ENCODE measurements at regions not wholly inside any gene's neighbourhood (a gene's known extent, or its start where the extent isn't known, plus 50 kb on each side); places are given as distances from the start of the nearest gene placed in this dataset.

DNA sequence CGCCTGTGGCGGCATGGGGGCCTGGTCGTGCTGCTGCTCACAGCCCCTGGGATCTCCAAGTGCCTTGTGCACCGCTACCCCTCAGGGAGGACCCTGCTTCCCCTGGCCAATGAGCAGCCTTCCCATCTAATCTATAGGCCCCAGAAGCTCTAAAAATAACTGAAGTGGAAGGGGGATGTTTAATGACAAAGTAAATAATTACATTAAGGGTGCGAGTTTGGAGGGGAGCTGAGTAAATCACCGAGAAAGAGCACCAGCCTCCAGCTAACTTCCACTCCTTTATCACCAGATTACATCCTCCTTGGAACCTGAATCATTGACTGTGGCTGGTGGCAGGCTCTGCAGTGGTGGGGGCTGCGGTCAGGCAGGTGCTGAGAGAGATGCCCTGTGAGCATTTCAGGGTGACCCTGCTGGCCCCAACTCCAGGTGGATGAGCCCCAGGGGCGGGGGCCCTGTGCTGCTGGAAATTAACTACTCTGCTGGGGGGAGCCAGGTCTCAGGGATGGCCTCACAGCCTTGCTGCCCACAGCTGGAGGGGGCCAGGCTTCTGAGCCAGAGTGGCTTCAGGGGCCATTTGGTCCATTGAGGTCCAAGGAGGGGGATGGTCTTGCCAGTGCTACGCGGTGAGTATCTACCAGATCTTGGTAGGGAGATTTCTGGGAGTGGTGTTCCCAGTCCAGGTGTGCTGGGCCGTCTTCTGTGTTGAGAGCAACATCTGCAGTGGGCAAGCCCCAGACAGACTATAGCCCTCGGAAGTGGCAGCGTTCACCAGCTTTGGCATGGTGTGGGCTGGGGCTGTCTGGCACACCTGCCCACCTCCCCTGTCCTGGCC lies 74.2 kb downstream of the GLI2 start:
- ATAC-seq, result no peak

DNA sequence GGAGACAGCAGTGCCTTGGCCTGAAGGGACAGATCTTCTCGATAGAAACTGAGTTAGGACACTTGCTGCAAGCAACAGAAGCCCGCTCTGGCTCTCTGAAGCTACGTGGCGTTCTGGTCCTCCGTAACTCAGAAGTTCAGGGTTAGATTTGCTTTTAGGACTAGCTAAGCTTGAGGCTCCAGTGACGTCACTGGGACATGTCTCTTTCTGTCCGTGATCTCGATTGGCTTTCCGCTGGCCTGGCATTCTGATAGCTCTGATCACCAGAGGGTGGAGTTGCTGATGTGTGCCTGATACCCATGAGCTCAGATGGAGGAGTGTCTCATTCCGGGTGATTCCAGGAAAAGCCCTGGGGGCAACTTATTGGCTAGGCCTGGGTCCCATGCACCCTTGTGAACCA lies 75.0 kb downstream of the GLI2 start:
- ATAC-seq, result no peak

DNA sequence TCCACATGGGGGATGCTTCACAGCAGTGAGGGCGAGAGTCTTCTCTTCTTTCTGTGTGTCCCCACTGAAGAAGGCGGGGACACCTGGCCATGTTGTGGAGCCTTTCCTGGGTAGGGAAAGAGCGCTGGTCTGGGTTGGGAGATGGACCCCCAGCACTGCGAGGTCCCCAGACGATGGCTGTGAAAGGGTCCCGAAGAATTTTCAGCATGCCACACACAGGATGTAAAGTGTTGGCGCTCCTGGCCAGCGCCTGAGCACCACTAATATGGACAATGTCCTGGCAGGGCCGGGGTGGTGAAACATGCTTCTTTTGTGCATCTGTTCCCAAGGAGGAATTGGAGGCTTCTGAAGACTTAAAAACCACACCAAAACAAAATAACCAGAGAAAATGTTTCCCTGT lies 77.2 kb downstream of the GLI2 start:
- ATAC-seq, result no peak

DNA sequence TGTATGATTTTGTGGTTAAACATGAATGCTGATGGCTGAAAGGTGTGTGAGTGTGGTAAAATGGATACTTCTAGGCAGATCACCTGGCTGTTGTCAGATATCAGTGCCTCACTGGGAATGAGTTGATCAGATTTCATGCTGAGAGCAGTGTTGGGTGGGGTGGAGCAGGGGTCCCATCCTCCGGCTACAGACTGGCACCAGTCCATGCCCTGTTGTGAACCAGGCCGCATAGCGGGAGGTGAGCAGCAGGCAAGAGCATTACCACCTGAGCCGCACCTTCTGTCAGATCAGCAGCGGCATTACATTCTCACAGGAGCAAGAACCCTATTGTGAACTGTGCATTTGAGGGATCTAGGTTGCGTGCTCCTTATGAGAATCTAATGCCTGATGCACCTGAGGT lies 78.7 kb downstream of the GLI2 start:
- ATAC-seq, result no peak

DNA sequence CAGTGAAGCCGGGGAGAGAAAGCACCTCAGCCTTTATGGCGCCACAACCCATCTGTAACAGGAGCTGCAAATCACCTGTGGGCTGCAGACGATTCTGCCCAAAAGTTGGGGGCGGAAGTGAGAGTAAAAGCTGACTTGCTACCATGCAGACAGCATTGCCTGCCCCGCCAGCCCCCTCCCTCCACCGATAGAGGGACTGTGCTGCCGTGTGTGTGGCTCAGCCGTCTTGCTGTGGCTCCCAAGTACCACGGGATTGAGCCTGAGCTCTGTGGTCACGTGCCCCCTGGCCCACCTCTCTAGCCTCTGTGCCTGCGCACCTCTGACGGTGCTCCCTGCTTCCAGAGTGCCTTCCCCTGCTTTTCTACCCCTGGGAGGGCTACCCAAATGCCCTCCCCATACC lies 79.6 kb downstream of the GLI2 start:
- ATAC-seq, result no peak

DNA sequence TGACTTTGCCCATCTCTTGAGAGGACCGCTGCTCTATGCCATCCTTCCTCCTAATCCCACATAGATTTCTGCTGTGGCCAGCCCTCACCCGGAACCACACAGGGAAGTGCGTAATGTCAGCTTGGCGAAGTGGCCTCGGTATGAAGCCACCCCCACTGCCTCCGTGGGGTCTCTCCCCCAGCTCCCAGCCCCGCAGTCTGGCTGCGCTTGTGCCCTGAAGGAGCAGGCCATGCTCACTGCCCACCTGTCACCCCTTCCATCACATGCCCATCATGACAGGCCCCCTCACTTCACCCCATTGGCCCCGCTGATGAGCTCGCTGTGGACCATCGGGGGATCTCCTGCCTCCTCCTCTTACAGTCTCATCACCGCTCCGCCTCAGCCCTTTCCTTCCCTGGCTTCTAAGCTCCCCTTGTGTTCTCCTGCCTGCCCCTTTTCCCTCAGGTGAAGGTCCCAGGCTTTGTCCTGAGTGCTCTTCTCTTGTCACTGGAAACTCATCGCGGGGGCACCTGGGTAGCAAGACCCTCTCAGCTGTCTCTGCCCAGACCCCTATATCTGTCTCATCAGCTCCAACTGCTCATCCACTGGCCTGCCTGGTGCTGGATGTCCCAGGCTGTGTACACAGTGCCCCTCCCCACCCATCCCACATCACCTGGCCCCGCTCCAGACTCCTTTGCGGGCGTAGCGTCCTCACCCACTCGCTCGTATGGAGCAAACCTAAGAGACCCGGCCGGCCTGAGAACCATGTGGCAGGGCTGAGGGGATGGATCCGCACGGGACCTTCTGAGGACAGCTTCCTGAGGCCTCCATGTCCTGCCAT lies 81.7 kb downstream of the GLI2 start:
- ATAC-seq, result no peak

DNA sequence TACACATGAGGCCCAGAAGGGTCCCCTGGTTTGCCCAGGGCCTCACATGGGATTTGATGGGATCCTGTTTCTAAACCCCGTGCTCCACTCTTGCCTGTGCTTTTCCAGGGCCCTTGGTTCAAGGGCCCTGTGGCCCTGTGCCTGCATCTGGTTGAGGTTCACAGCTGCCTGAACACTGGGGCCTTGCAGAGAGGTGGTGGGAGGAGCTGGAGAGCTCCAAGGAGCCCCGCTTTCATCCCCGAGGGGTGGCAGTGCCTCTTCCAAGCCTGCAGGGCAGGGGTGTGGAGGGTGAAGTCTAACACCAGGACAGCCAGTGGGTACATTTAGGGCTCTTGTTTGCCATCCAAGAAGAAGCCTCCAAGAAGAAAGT lies 82.3 kb downstream of the GLI2 start:
- no peak for ATAC-seq

DNA sequence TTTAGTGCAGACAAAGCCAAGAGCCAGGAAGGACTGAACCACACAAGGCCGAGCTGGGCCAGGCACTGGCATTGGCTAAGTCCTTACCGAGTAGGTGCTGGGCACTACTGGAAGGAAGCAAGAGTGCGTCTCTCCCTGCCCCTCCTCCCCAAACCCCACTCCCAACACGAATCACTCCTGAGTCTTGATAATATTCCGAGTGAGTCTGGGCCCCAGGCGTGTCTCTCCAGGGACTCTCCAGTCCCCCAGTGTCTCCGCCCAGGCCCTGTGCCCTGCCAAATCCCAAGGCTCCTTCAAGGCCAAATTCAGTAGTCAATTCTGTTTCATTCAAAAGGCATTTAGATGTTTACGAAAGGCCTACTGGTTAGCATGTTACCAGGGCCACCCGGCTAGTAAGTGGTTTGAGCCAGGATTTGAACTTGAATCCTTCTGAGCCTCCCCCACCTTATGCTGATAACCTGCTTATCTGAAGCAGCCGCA lies 82.8 kb downstream of the GLI2 start:
- no peak for ATAC-seq

DNA sequence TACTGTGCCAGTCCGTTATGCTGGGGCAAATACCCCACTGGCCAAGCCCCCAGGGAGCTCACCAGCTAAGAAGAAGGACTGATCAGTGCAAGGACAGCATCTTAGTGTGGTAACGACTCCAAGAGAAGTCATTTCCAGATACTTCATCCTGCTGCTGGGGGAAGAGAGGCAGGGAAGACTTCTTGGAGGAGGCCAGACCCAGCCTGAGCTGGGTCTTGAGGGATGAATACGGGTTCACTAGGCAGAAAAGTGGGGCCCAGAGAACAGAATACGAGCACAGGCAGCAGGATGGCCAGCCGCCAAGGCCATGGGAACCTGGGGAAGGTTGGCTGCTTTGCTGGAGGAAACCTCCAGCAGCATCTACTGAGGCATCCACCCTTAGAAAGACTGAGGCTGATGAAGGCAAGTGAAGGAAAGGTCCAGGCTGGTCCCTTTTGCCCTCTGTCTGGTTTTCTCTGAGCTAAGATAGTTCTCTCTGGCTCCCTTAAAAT lies 84.1 kb downstream of the GLI2 start:
- no peak for ATAC-seq

DNA sequence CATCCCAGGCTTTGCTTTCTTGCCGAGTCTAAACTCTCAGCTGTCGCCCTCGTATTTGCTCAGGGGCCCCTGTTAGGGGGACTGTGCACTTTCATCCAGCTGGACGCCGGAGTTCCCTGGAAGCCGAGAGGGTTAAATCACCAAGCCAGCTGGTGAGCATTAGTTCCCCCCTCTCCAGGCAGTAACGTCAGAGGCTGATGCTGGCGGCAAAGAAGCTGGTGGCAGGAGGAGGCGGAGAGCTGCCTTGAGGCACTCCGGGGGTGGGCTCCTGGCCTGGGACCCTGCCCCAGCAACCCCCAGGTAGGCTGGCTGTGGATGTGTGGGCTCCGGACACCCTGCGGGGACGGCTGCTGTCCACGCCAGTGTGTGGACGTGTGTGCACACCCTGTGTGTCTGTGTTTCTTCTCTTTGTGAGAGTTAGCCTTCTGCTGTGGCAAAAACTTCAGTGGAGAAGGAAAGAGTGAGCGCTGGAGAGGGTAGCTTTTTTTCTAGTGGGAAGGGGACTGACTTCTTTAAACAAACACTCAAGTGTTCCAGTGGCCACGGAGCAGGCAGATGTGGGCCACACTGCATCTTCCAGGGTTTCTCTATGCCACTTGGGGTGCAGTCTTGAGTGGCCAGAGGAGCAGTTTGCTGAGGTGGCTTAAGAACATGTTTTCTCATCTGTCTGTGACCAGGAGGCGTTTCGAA lies 84.7 kb downstream of the GLI2 start:
- no peak for ATAC-seq

DNA sequence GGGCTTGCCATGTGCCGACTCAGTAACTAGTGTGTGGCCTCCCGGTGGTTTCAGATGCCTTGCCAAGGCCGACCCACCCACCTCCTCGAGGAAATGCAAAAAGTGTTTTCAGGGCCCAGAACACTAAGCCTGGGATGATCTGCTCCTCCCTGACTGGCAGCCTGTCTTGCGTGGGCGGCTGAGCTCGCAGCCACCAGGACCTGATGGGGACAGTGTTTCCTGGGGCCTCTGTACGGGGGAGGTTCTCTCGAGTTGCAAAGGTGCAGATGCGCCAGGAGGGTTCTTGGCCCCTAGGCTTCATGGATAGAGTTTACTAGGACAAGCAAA lies 85.2 kb downstream of the GLI2 start:
- ATAC-seq, result no peak

DNA sequence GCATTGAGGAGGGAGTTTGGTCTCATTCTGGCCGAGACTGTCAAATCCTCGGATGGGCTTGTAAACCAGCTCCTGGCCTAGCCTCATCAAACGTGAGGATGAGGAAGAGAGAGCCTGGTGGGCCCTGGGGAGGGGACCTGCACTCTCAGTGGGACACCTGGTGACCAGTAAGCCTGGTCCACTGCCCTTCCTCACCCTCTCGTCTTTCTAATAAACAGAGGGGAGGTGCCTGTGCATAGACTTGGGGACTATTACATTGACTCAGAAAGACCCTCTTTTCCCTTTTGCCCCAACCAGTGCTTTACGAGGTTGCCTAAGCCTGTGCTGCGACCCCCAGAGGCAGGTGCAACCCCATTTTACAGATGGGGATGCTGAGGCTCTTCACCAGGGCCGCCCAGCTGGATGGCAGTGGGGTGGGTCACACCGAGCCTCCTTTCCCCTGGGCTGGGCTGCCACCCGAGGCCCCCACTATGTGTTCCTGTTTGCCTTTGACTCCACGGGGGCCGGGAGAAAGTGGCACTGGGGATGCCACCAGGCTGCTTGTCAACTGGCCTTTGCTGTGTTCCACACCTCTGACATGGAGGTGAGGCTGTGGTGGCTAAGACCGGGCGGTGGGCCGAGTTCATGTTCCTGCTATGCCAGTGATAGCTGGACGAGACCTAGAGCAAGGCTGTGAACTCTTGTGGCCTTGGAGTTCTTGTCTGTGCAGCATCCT lies 85.9 kb downstream of the GLI2 start:
- no peak for ATAC-seq

DNA sequence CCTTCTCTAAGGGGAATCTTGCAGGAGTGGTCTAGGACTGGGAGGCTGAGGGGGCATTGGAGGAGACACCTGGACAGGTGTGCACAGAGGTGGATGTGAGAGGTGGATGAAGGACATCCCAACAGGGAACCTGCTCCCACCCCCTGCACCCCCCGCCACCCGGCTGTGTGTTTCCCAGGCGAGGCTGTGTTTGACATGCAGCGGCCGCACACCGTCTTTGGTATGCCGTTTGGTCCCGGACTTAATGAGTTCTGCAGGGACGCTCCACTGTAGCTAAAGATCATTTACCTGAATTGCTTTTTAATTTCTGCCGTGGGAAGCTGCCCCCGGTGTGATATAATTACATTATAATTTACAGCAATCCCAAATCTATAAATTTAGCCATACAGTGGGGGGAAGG lies 87.3 kb downstream of the GLI2 start:
- ATAC-seq, result no peak

DNA sequence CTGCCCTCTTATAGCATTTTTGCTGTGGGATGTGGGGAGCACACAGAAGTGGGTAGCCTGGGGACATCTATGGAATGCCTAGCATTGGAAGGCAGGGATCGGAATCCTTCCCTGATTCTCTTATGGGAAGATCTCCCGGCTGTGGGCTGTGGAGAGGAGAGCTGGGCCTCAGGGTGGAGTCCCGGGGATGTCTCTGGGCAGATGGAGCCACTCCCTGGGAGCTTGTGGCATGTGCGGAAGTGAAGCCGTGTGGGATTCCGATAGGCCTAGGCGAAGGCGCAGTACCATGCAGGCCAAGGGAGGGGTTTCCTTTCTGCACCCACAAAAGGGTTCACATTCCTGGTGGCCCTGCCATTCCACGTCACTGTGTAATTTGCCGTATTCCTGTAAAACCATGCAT lies 87.9 kb downstream of the GLI2 start:
- no peak for ATAC-seq

DNA sequence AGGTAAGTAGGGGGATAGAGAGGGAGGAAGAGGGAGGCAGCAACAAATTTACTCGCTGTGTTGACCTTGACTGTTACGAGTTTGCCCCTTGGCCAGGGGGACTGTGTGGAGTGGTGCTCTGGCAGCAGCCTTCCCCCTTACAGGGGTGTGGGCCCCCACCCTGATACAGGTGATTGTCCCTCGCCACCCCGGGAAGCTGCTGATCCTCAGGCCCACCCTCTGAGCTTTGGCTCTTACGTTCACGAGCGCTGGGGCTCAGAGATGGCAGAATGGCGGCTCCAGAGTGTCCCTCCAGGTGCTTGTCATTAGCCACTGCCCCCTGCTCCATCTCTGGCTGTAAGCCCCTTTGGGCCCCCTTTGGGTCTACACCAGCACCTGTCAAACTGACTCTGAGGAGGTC lies 88.6 kb downstream of the GLI2 start:
- no peak for ATAC-seq

DNA sequence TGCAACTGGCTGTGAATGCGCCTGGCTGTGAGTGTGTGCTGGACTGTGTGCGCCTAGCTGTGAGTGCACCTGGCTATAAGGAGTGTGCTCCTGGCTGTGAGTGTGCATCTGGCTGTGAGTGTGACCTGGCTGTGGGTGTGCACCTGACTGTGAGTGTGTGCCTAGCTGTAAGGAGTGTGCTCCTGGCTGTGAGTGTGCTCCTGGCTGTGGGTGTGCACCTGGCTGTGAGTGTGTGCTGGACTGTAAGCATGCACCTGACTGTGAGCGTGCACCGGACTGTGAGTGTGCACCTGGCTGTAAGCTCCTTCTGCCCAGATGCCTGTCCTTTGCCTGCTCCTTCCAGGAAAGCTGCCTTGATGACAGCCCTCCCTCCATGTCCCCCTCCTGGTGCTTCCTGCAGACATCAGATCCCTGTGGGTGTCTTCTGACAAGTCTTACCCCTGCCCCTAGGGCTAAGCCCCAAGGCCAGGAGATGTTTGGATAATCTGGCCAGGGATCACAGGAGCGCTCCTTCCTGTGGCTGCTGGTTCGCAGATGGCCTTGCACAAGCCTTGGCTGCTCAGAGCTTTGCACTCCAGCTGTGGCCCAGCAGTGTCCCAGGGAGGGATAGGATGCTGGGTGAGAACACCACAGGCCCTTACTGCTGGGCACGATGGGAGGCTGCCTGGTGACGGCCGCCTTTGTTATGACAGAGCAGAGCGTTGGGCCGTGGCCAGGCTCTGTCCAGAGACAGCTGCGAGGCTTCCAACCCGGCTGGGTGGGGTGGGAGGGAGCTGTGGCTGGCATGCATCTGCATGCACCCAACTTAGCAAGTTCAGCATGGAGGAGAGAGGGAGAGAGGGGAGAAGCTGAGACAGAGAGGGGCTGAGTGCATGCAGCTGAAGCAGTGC lies 89.9 kb downstream of the GLI2 start:
- ATAC-seq, result no peak

DNA sequence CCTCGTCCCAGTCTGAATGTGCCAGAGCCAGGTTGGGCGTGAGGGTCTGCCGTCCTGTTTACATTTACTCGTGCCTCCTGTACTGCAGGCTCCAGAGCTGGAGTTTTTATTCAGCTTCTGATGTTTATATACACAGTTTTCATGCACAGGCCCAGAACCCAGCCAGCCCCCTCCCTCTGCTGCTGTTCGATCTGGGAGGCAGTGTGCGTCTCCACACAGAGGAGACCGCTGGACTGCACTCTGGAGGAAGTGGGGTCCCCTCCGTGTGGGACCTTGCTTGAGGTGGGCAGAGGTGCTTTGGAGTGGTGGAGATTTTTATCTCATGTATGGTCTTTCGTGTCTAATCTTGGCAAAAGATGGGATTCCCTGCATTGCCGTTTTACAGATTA lies 90.6 kb downstream of the GLI2 start:
- no peak for ATAC-seq

DNA sequence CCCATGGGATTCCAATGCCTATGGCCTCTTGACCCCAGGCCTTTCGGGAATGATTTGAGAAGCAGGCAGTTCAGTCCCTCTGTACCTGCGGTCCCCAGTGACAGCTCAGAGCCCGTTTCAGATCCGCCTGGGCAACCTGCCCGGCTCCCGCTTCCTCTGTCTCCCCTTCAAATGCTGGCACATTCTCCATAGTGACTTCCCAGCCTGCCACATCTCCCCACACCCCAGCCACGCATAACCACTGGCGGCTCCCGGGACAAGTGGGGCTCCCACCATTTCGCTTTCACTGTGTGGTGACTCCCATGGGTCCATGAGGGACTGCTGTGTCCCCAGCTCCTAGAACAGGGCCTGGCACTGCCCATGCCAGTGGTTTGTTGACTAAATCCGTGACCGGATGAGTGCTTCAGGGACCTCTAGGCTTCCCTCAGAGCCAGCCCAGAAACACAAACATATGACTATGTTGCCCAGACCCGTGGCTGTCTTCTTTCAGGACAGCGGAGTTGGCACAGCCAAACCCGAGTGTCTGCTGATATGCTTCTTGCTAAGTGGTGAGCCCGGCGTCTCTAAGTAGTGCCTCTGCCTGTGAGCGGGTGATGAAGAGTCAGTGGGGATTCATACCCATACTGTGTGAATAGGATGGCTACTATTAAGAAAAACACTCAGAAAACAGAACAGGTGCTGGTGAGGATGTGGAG lies 91.2 kb downstream of the GLI2 start:
- ATAC-seq, result no peak

DNA sequence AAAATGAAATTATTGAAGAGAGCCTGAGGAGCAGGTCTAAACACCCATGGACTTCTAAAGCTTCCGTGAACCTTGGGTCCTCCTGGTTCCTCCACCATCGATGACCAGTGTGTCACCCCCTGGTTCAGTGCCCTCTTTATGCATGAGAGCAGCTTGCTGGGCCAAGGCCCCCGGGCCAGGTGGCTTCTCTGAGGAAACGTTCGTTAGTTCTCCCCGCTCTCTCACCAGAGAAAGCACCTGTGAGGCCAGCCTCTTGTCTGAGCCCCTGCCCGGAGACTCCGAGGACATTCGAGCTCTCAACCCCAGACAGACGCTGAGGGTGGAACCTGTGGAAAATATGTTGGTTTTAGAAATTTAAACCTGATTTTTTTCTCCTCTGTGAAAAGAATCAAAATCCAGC lies 92.4 kb downstream of the GLI2 start:
- no peak for ATAC-seq

DNA sequence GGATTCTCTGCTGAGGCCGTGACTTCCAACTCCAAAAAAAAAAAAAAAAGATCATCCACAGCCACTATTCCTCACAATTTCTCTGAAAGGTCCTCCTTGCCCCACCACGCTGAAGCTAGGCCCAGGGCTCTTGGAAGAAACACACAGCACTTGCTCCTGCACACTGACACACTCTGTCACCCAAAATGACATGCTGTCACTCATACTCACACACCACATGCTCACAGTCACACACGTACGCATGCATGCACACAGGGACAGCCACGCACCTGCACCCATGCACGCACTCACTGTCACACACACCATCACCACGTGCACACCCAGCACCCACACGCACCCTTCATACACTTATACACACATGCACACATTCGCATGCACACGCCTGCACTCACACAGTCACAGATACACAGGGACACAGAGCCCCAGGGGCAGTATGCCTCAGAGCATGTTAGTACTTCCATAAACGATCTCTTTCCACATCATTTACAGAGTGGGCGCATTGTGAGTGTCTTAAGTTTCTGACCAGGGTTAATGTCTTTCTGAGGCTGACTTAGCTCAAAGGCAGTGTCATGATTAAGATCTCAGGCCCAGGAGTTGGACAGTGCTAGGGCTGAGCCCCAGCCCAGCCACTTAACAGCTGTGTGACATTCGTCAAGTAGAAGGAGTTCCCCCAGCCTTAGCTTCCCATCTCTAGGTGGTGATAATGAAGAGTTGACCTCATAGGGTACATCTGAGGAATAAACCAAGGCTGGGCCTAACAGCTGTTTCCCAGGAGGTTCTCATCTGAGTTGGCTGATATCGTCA lies 93.4 kb downstream of the GLI2 start:
- ATAC-seq, result peak in 1 of 2 donors; percentile 7
